H1 (cell line): ENCODE measurements at regions not wholly inside any gene's neighbourhood (a gene's known extent, or its start where the extent isn't known, plus 50 kb on each side); places are given as distances from the start of the nearest gene placed in this dataset.

Source experiments
- CTCF ChIA-PET: fragments of 300-600 bp; sonication (Branson Sonifier 250); formaldehyde crosslinking; loops from one replicate; lab custom pipeline; 2021; ENCODE audit not compliant: partially characterized antibody; lab: Charles Lee
- POLR2A ChIA-PET: fragments of 300-600 bp; sonication (Branson Sonifier 250); formaldehyde crosslinking; loops from one replicate; lab custom pipeline; 2021; ENCODE audit warnings: inconsistent platforms; ENCODE audit not compliant: partially characterized antibody; lab: Charles Lee
- DNase-seq, 2 experiments: peaks; one replicate each; pipeline versions ENCODE4 v3.0.0 to v3.0.0-alpha.2; 2010 to 2022; ENCODE audit warnings: low spot score in 2 of 2, low read depth in 1 of 2, mixed read lengths in 1 of 2
- FAIRE-seq: peaks from 2 replicates; lab custom pipeline; 2011; peaks lifted over from hg19 to GRCh38; lab: Jason Lieb, UNC
- H2AFZ ChIP-seq: 2 replicates; pipeline ENCODE4 v1.8.1; 2012; ENCODE audit warnings: low read length, inconsistent platforms
- H2AK5ac ChIP-seq: 2 replicates; pipeline ENCODE4 v1.6.1; 2013; ENCODE audit warnings: low read depth, low read length
- H2BK120ac ChIP-seq: replicated peaks from 2 replicates; pipeline ENCODE3; 2013; ENCODE audit warnings: low read depth, low read length, inconsistent platforms
- H2BK12ac ChIP-seq: 2 replicates; pipeline ENCODE4 v1.6.1; 2013; ENCODE audit warnings: low read depth, low read length
- H2BK15ac ChIP-seq: 2 replicates; pipeline ENCODE4 v1.6.1; 2013; ENCODE audit warnings: low read length
- H2BK20ac ChIP-seq: 2 replicates; pipeline ENCODE4 v1.6.1; 2013; ENCODE audit warnings: low read length
- H2BK5ac ChIP-seq: 2 replicates; pipeline ENCODE4 v1.6.1; 2013; ENCODE audit warnings: low read depth, low read length
- H3K14ac ChIP-seq: 2 replicates; pipeline ENCODE4 v1.6.1; 2013; ENCODE audit warnings: inconsistent platforms; ENCODE audit not compliant: insufficient read length
- H3K18ac ChIP-seq: 2 replicates; pipeline ENCODE4 v1.6.1; 2013; ENCODE audit warnings: low read length; ENCODE audit errors: extremely low read depth
- H3K23ac ChIP-seq: 2 replicates; pipeline ENCODE4 v1.6.1; 2013; ENCODE audit warnings: inconsistent platforms; ENCODE audit not compliant: insufficient read length
- H3K23me2 ChIP-seq: 2 replicates; pipeline ENCODE4 v1.6.1; 2013; ENCODE audit warnings: low read depth, low read length
- H3K27ac ChIP-seq: 2 replicates; pipeline ENCODE4 v1.6.1; 2011; ENCODE audit warnings: low read depth, low read length, inconsistent platforms
- H3K27me3 ChIP-seq, 4 experiments: replicated peaks in 1 of 4; 1 replicate in 1 of 4; 2 replicates in 3 of 4; pipeline versions ENCODE4 v1.6.1 to v1.8.1; 2011 to 2013; ENCODE audit warnings: low read length in 3 of 4, mild to moderate bottlenecking in 3 of 4, inconsistent platforms in 2 of 4, mixed read lengths in 2 of 4, moderate library complexity in 1 of 4; ENCODE audit not compliant: control insufficient read depth in 3 of 4, insufficient read depth in 3 of 4; ENCODE audit errors: extremely low read depth in 1 of 4
- H3K36me3 ChIP-seq, 4 experiments: 2 replicates each; pipeline versions ENCODE4 v1.6.1 to v1.8.1; 2011 to 2013; ENCODE audit warnings: mild to moderate bottlenecking in 4 of 4, low read length in 3 of 4, moderate library complexity in 2 of 4, control low read depth in 1 of 4, inconsistent platforms in 1 of 4; ENCODE audit not compliant: insufficient read depth in 4 of 4, control insufficient read depth in 2 of 4
- H3K4ac ChIP-seq: replicated peaks from 2 replicates; pipeline ENCODE3; 2013; ENCODE audit warnings: low read length, low read depth, mixed read lengths, inconsistent platforms; ENCODE audit not compliant: insufficient read length
- H3K4me1 ChIP-seq, 4 experiments: replicated peaks in 1 of 4; 1 replicate in 1 of 4; 2 replicates in 3 of 4; pipeline versions ENCODE4 v1.6.1 to v1.8.1; 2011 to 2013; ENCODE audit warnings: low read length in 3 of 4, inconsistent platforms in 2 of 4, mixed read lengths in 1 of 4; ENCODE audit not compliant: insufficient read depth in 4 of 4, control insufficient read depth in 3 of 4
- H3K4me2 ChIP-seq, 2 experiments: 2 replicates each; pipeline versions ENCODE4 v1.6.1 to v1.8.1; 2011 to 2013; ENCODE audit warnings: low read depth in 2 of 2, low read length in 2 of 2, control low read depth in 1 of 2, inconsistent platforms in 1 of 2, mild to moderate bottlenecking in 1 of 2; ENCODE audit not compliant: insufficient read depth in 1 of 2
- H3K4me3 ChIP-seq, 4 experiments: fragments of 200-600, 300-600 bp in 1 of 4; sonication (generic), shearing (Covaris generic), sonication (Bioruptor Twin) in 1 of 4; 2 replicates each; pipeline versions ENCODE4 v1.5.1 to v1.8.1; 2011 to 2016; ENCODE audit warnings: low read length in 4 of 4, low read depth in 3 of 4, control low read depth in 2 of 4, inconsistent platforms in 2 of 4, mild to moderate bottlenecking in 2 of 4, mixed read lengths in 1 of 4, moderate library complexity in 1 of 4; ENCODE audit not compliant: insufficient read depth in 2 of 4; ENCODE audit errors: extremely low read depth in 1 of 4
- H3K56ac ChIP-seq: replicated peaks from 2 replicates; pipeline ENCODE3; 2013; ENCODE audit warnings: low read depth, mild to moderate bottlenecking, mixed read lengths, low read length, inconsistent platforms; ENCODE audit not compliant: insufficient read length
- H3K79me1 ChIP-seq: 2 replicates; pipeline ENCODE4 v1.6.1; 2013; ENCODE audit warnings: low read depth, low read length, control low read depth
- H3K79me2 ChIP-seq, 2 experiments: 2 replicates each; pipeline versions ENCODE4 v1.6.1 to v1.8.1; 2012 to 2013; ENCODE audit warnings: low read length in 2 of 2, mild to moderate bottlenecking in 2 of 2, inconsistent platforms in 1 of 2; ENCODE audit not compliant: insufficient read depth in 2 of 2, control insufficient read depth in 1 of 2
- H3K9ac ChIP-seq, 4 experiments: replicated peaks in 1 of 4; 1 replicate in 1 of 4; 2 replicates in 3 of 4; pipeline versions ENCODE4 v1.6.1 to v1.8.1; 2011 to 2013; ENCODE audit warnings: low read depth in 3 of 4, low read length in 3 of 4, control low read depth in 2 of 4, mild to moderate bottlenecking in 2 of 4, moderate library complexity in 2 of 4, inconsistent platforms in 1 of 4; ENCODE audit errors: extremely low read depth in 1 of 4
- H3K9me3 ChIP-seq, 2 experiments: 2 replicates each; pipeline versions ENCODE4 v1.6.1 to v1.8.1; 2012 to 2013; ENCODE audit warnings: mild to moderate bottlenecking in 2 of 2, moderate library complexity in 2 of 2, control low read depth in 1 of 2, inconsistent platforms in 1 of 2, low read depth in 1 of 2, low read length in 1 of 2, mixed read lengths in 1 of 2; ENCODE audit not compliant: insufficient read depth in 2 of 2
- H4K20me1 ChIP-seq, 2 experiments: replicated peaks in 1 of 2; 2 replicates each; pipeline versions ENCODE3 to v1.8.1; 2011 to 2013; ENCODE audit warnings: inconsistent platforms in 2 of 2, low read length in 2 of 2, mild to moderate bottlenecking in 1 of 2; ENCODE audit not compliant: insufficient read depth in 2 of 2, control insufficient read depth in 1 of 2
- H4K5ac ChIP-seq: 2 replicates; pipeline ENCODE4 v1.6.1; 2013; ENCODE audit warnings: low read length, low read depth, mixed read lengths, inconsistent platforms; ENCODE audit not compliant: insufficient read length
- H4K8ac ChIP-seq: 2 replicates; pipeline ENCODE4 v1.8.0; 2013; ENCODE audit warnings: mild to moderate bottlenecking, moderate library complexity, low read length, inconsistent platforms; ENCODE audit not compliant: insufficient read depth; ENCODE audit errors: extremely low read depth
- H4K91ac ChIP-seq: replicated peaks from 2 replicates; pipeline ENCODE3; 2013; ENCODE audit warnings: low read length, mixed read lengths, inconsistent platforms; ENCODE audit not compliant: insufficient read length
- BCL11A ChIP-seq, 2 experiments: IDR thresholded peaks; one replicate each; pipeline ENCODE4 v1.6.1; 2011; ENCODE audit warnings: low read depth in 2 of 2, low read length in 2 of 2, mild to moderate bottlenecking in 2 of 2
- CHD1 ChIP-seq: IDR thresholded peaks from 2 replicates; pipeline ENCODE4 v1.6.1; 2012; ENCODE audit warnings: low read depth, low read length, improper control_type of control experiment
- EGR1 ChIP-seq: IDR thresholded peaks from 2 replicates; pipeline ENCODE4 v1.6.1; 2011; ENCODE audit warnings: low read depth, low read length, borderline replicate concordance
- HDAC6 ChIP-seq: IDR thresholded peaks from one replicate; pipeline ENCODE4 v1.7.1; 2012; ENCODE audit warnings: low read depth, mild to moderate bottlenecking, inconsistent platforms, low read length, moderate library complexity
- NANOG ChIP-seq: IDR thresholded peaks from 2 replicates; pipeline ENCODE4 v1.6.1; 2011; ENCODE audit warnings: low read length, low read depth, mild to moderate bottlenecking, inconsistent platforms; ENCODE audit not compliant: insufficient read depth, poor library complexity, severe bottlenecking
- NRF1 ChIP-seq: IDR thresholded peaks from 2 replicates; pipeline ENCODE4 v1.6.1; 2011; ENCODE audit warnings: mild to moderate bottlenecking, low read depth, low read length, improper control_type of control experiment
- RAD21 ChIP-seq, 2 experiments: IDR thresholded peaks in 1 of 2; conservative IDR thresholded peaks in 1 of 2; 2 replicates each; pipeline ENCODE4 v1.6.1; 2011; ENCODE audit warnings: low read depth in 2 of 2, low read length in 2 of 2, improper control_type of control experiment in 1 of 2, inconsistent platforms in 1 of 2, mild to moderate bottlenecking in 1 of 2, moderate library complexity in 1 of 2
- RXRA ChIP-seq: IDR thresholded peaks from 2 replicates; pipeline ENCODE4 v1.6.1; 2011; ENCODE audit warnings: low read depth, mild to moderate bottlenecking, low read length, moderate library complexity; ENCODE audit not compliant: insufficient read depth
- SP1 ChIP-seq: IDR thresholded peaks from 2 replicates; pipeline ENCODE4 v1.6.1; 2011; ENCODE audit warnings: low read depth, low read length
- TAF1 ChIP-seq: IDR thresholded peaks from 2 replicates; pipeline ENCODE4 v1.6.1; 2011; ENCODE audit warnings: mild to moderate bottlenecking, low read depth, low read length
- YY1 ChIP-seq: IDR thresholded peaks from 2 replicates; pipeline ENCODE4 v1.6.1; 2011; ENCODE audit warnings: low read depth, mild to moderate bottlenecking, low read length
- ZNF274 ChIP-seq: IDR thresholded peaks from 2 replicates; pipeline ENCODE4 v1.7.0; 2012; ENCODE audit warnings: low read length, borderline replicate concordance; ENCODE audit errors: extremely low read depth
- WGBS, 2 experiments: shearing (Covaris generic) in 1 of 2; methylation state at CpG; one replicate each; pipeline versions ENCODE4 v1.1.6 to v1.1.7; 2013 to 2015; ENCODE audit warnings: low lambda C conversion rate in 2 of 2, mixed read lengths in 2 of 2, inconsistent platforms in 1 of 2, low coverage in 1 of 2, missing lambda C conversion rate in 1 of 2; ENCODE audit not compliant: insufficient replicate concordance in 2 of 2, insufficient coverage in 1 of 2, insufficient read length in 1 of 2; ENCODE audit errors: extremely low coverage in 1 of 2, missing lambda C conversion rate in 1 of 2; 5-methylcytosine and 5-hydroxymethylcytosine counted together

DNA sequence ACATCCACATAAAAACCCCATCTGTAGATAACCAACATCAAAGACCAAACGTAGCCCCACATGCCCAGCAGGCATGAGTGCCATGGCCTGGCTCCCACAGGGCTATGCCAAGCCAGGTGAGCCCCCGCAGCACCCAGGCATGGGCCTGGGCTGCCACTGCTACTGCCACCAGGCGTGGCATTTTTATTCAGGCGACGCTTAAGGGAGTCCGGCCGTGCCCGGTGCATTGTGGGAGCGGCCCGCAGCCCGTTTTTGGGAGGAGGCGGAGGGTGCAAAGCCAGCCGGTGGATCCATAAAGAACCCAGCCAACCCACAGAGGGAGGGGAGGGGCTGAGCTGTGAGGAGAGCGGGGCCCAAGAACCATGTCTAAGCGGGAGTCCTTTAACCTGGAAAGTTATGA, 83.6 kb downstream of the XIST start:
- H3K56ac ChIP-seq = no peak overlapping the region
- no peak for DNase-seq
- H3K18ac ChIP-seq = no peak overlapping the region
- POLR2A ChIA-PET = no interaction called here
- H3K9ac ChIP-seq = no peak overlapping the region
- no peak for TF ChIP-seq TAF1
- TF ChIP-seq HDAC6 = no peak
- no peak for TF ChIP-seq EGR1
- TF ChIP-seq ZNF274 = no peak
- TF ChIP-seq NRF1 = no peak
- no peak for TF ChIP-seq CHD1
- TF ChIP-seq SP1 = no peak
- TF ChIP-seq RAD21 (IDR thresholded peaks at IDR 0.05 in 1 of 2, conservative IDR thresholded peaks at IDR 0.05 in 1 of 2; ENCODE audit: low read depth in 2 of 2, low read length in 2 of 2) = no peak
- no peak for TF ChIP-seq YY1
- no peak for TF ChIP-seq RXRA
- no peak for TF ChIP-seq BCL11A (IDR thresholded peaks at IDR 0.05; ENCODE audit: low read depth in 2 of 2, low read length in 2 of 2)
- TF ChIP-seq NANOG = no peak
- TF ChIP-seq, all 59 proteins: peak for 0
- no peaks in the 10 kb centered on the region for H4K20me1 ChIP-seq
- H3K27ac ChIP-seq = no peak overlapping the region
- FAIRE-seq = no peak
- no peak overlapping the region for H4K5ac ChIP-seq
- H3K4me3 ChIP-seq = no peak overlapping the region
- no peak overlapping the region for H3K4ac ChIP-seq
- H3K27me3 ChIP-seq = no peaks in the 10 kb centered on the region
- 75% methylated on average over 2 of the region's 15 CpGs; no CpG with 5 or more reads in 1 of the 2 experiments for WGBS, 2 experiments
- H3K4me2 ChIP-seq = no peak overlapping the region
- no peak overlapping the region for H2BK5ac ChIP-seq
- no peak overlapping the region for H2AFZ ChIP-seq
- no peak overlapping the region for H3K23ac ChIP-seq
- H2BK20ac ChIP-seq = no peak overlapping the region
- H3K9me3 ChIP-seq = no peaks in the 10 kb centered on the region
- H4K91ac ChIP-seq = no peak overlapping the region
- H3K79me2 ChIP-seq = no peaks in the 10 kb centered on the region
- H3K36me3 ChIP-seq = no peaks in the 10 kb centered on the region
- CTCF ChIA-PET = no interaction called here
- H3K14ac ChIP-seq = no peak overlapping the region
- H2AK5ac ChIP-seq = no peak overlapping the region
- no peaks in the 10 kb centered on the region for H3K4me1 ChIP-seq
- no peaks in the 10 kb centered on the region for H3K23me2 ChIP-seq
- no peak overlapping the region for H2BK12ac ChIP-seq
- H4K8ac ChIP-seq = no peak overlapping the region; the same call in 1 of the 2 replicates
- H2BK15ac ChIP-seq = no peak overlapping the region
- no peak overlapping the region for H2BK120ac ChIP-seq
- H3K79me1 ChIP-seq = no peaks in the 10 kb centered on the region
